ENCODE measurements at regions not wholly inside any gene's neighbourhood (a gene's known extent, or its start where the extent isn't known, plus 50 kb on each side); places are given as distances from the start of the nearest gene placed in this dataset.

- TF ChIP-seq PBX2 (CRISPR knock-in tag; IDR thresholded peaks at IDR 0.05) (no peak), CTCF (CRISPR knock-in tag; IDR thresholded peaks at IDR 0.05) (peak; percentile 27; the same call in 1 of the 2 replicates), ZMYM4 (CRISPR knock-in tag; IDR thresholded peaks at IDR 0.05) (no peak), POGZ (CRISPR knock-in tag; IDR thresholded peaks at IDR 0.05) (0 out of 2 replicates have a peak, but pooled peaks have one; percentile 39), PITX1 (CRISPR knock-in tag; IDR thresholded peaks at IDR 0.05) (peak; percentile 63; the same call in 1 of the 2 replicates), NCOR1 (IDR thresholded peaks at IDR 0.05; ENCODE audit: borderline replicate concordance, low read length) (no peak), ZNF17 (CRISPR knock-in tag; IDR thresholded peaks at IDR 0.05) (no peak), SOX6 (IDR thresholded peaks at IDR 0.05) (no peak), SOX6 (CRISPR knock-in tag; IDR thresholded peaks at IDR 0.05) (0 out of 2 replicates have a peak, but pooled peaks have one; percentile 17), SP140L (CRISPR knock-in tag; IDR thresholded peaks at IDR 0.05; ENCODE audit: borderline replicate concordance) (no peak), ELF3 (CRISPR knock-in tag; IDR thresholded peaks at IDR 0.05) (peak; percentile 52; the same call in 1 of the 2 replicates), LRRFIP1 (CRISPR knock-in tag; conservative IDR thresholded peaks at IDR 0.05) (no peak), CEBPG (CRISPR knock-in tag; IDR thresholded peaks at IDR 0.05) (peak; percentile 68), ZNF646 (CRISPR knock-in tag; IDR thresholded peaks at IDR 0.05) (no peak), YEATS2 (CRISPR knock-in tag; IDR thresholded peaks at IDR 0.05; ENCODE audit: borderline replicate concordance) (no peak), HMG20B (CRISPR knock-in tag; conservative IDR thresholded peaks at IDR 0.05) (no peak), HOXA9 (CRISPR knock-in tag; IDR thresholded peaks at IDR 0.05; ENCODE audit: borderline replicate concordance) (no peak), ARNT2 (CRISPR knock-in tag; IDR thresholded peaks at IDR 0.05; ENCODE audit: low read depth) (no peak), ZNF713 (CRISPR knock-in tag; IDR thresholded peaks at IDR 0.05) (no peak), SALL1 (CRISPR knock-in tag; IDR thresholded peaks at IDR 0.05) (peak; percentile 74), ELF1 (CRISPR knock-in tag; IDR thresholded peaks at IDR 0.05) (no peak)
Measured at GRCh38 chr4:38209654-38210053, 249.5 kb downstream of the PTTG2 start (continued).
